Spleen (tissue), 11 donors: ENCODE measurements at regions not wholly inside any gene's neighbourhood (a gene's known extent, or its start where the extent isn't known, plus 50 kb on each side); places are given as distances from the start of the nearest gene placed in this dataset.

Source experiments
- DNase-seq: peaks from one replicate; pipeline ENCODE4 v3.0.0-alpha.2; 2020
- H3K27ac ChIP-seq, 8 donors: fragments of 200-600 bp; sonication (generic) in 7 of 8; 1 replicate in 4 of 8; 2 replicates in 4 of 8; pipeline versions ENCODE4 v1.5.0 to v1.8.0; 2016 to 2021; ENCODE audit warnings: inconsistent platforms in 4 of 8, mild to moderate bottlenecking in 4 of 8, moderate library complexity in 1 of 8
- H3K27me3 ChIP-seq, 7 donors: fragments of 200-600 bp; sonication (generic) in 6 of 7; replicated peaks in 1 of 7; 1 replicate in 4 of 7; 2 replicates in 3 of 7; pipeline versions ENCODE4 v1.5.0 to v1.8.0; 2016 to 2021; ENCODE audit warnings: inconsistent platforms in 3 of 7, mild to moderate bottlenecking in 1 of 7
- H3K36me3 ChIP-seq, 6 donors: fragments of 200-600 bp; sonication (generic) in 5 of 6; 1 replicate in 4 of 6; 2 replicates in 2 of 6; pipeline versions ENCODE4 v1.5.0 to v1.8.0; 2016 to 2021; ENCODE audit warnings: inconsistent platforms in 2 of 6
- H3K4me1 ChIP-seq, 6 donors: fragments of 200-600 bp; sonication (generic) in 5 of 6; 1 replicate in 3 of 6; 2 replicates in 3 of 6; pipeline versions ENCODE4 v1.5.0 to v1.8.0; 2016 to 2021; ENCODE audit warnings: inconsistent platforms in 3 of 6
- H3K4me3 ChIP-seq, 8 donors: fragments of 200-600 bp; sonication (generic) in 7 of 8; 1 replicate in 4 of 8; 2 replicates in 4 of 8; pipeline versions ENCODE4 v1.5.0 to v1.8.0; 2016 to 2021; ENCODE audit warnings: inconsistent platforms in 4 of 8, mild to moderate bottlenecking in 4 of 8, moderate library complexity in 2 of 8
- H3K9me3 ChIP-seq, 8 donors: fragments of 200-600 bp; sonication (generic) in 7 of 8; 1 replicate in 4 of 8; 2 replicates in 4 of 8; pipeline versions ENCODE4 v1.5.0 to v1.8.0; 2016 to 2021; ENCODE audit warnings: inconsistent platforms in 4 of 8
- POLR2A ChIP-seq, 3 donors: fragments of 450-650 bp; IDR thresholded peaks; one replicate each; pipeline ENCODE4 v1.5.1; 2017; ENCODE audit warnings: antibody characterized with exemption in 3 of 3, mild to moderate bottlenecking in 1 of 3
- POLR2AphosphoS5 ChIP-seq, 3 donors: sonication (generic); formaldehyde crosslinking; IDR thresholded peaks; one replicate each; pipeline ENCODE4 v1.5.1; 2017; ENCODE audit warnings: antibody characterized with exemption in 3 of 3
- WGBS, 5 donors: extraction: QIAGEN DNeasy Blood & Tissue Kit in 3 of 5; methylation state at CpG; one replicate each; pipeline versions ENCODE4 v1.1.5 to v1.1.7; 2013 to 2018; 5-methylcytosine and 5-hydroxymethylcytosine counted together
- intact Hi-C: fragments of 100-400 bp; cut with DNase I; formaldehyde crosslinking; loops from one replicate; pipeline ENCODE4 v1.15.0; 2023; ENCODE audit warnings: low total_unique reads
- TF ChIP-seq, protein P1 (sequence below), 11 experiments: fragments of 200-600 bp in 7 of 11; fragments of 450-650 bp in 4 of 11; sonication (generic) in 4 of 11; IDR thresholded peaks in 8 of 11; conservative IDR thresholded peaks in 3 of 11; 1 replicate in 7 of 11; 2 replicates in 4 of 11; pipeline versions ENCODE4 v1.4.0 to v1.8.0; 2016 to 2021; ENCODE audit warnings: antibody characterized with exemption in 11 of 11, inconsistent platforms in 4 of 11, mild to moderate bottlenecking in 1 of 11
- donor health status: healthy with polysubstance abuse.
- donor health status: DM: no; HTN: no; CAD: no; lungs with moderate emphysema.
- donor health status: DM: no; HTN: no; CAD: no.
- donor health status: Bipolar disorder and iron deficiency.
- donor health status: healthy.
- donor health status: DM: no; HTN: no; CAD: no.
- donor health status: DM: yes; HTN: yes; CAD: no.

DNA sequence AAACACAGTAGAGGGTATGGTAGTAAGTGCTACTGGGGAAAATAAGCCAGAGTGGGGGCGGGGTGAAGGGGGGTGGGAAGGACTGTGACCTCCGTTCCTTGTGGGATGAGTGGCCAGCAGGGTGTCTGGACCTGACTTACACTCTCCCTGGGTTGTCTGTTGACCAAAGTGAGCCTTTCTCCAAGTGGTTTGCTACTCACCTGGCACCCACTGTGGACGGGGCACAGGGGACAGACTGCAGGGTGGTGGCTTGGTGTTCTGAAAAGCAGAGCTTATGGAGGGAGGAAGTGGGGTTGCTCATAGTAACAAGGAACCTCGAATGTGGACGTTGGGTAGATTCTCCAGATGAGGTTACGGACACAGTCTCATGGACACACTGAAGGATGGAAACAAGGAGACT lies 94.4 kb upstream of the VRK1 start:
- Histone ChIP-seq H3K4me1 (no peaks in the 10 kb centered on the region), H3K27ac (no peak overlapping the region), H3K9me3 (no peaks in the 10 kb centered on the region), H3K4me3 (no peak overlapping the region), H3K27me3 (peaks cover 0 to 39% (median 0%) of the 10 kb centered on the region in 7 donors), H3K36me3 (no peaks in the 10 kb centered on the region)
- WGBS, 5 donors = 69 to 83% (median 75%) methylated on average over 6 of the region's 6 CpGs
- no peak for DNase-seq
- TF ChIP-seq POLR2AphosphoS5 (IDR thresholded peaks at IDR 0.05) = no peak
- no peak for TF ChIP-seq POLR2A (IDR thresholded peaks at IDR 0.05)
- intact Hi-C loops = no loop called here

DNA sequence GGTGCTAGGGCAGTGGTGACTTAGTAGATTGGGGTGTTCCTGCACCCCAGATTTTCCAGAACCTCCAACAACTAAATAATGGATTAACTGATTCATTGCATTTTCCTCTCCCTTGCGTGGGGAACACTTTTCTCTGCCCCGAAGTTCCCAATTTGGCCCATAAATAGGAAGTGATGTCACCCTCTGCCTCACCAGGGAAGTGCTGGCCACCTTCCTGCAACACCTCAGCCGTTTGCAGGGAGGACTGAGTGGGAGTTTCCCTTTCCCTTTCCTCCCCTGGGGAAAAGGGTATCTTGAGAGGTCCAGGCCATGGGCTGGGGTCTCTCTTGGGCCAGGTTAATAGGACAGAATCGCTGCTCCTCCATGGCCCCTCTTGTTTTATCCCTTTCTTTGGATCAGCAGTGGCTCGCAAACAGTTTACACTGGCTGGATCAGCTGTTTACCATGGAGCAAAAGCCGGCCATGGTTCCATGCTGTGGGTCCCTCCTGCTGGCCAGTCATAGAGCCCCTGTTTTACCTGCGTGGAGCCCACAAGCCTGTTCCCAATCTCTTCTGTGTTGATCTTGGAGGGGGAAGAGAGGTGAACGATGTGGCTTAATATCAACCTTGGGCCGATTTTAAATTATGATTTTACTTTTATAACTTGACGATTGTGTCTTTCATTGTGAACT lies 91.6 kb upstream of the VRK1 start:
- Histone ChIP-seq H3K36me3 (no peaks in the 10 kb centered on the region), H3K27me3 (peaks cover 0 to 32% (median 0%) of the 10 kb centered on the region in 7 donors)

DNA sequence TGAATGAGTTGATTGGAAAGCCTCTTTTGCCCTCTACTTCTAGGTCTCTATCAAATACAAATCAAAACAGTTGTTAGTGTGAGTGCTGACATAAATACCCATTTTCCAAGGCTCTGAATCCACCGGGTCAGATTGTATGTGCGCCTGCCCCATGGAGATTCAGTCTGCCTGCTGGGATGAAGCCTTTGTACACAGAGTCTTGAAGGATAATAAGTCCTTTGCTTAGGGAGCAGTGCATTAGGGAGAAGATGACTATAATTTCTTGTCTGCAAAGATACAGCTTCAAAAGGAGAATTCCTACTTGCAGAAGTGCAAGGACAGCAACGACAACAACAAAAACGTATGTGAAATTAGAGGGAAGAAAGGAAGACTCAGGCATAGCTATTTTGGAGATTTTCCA lies 90.3 kb upstream of the VRK1 start:
- Histone ChIP-seq H3K4me3 (no peak overlapping the region), H3K27ac (no peak overlapping the region), H3K27me3 (peaks cover 0 to 39% (median 0%) of the 10 kb centered on the region in 7 donors), H3K9me3 (no peaks in the 10 kb centered on the region), H3K36me3 (no peaks in the 10 kb centered on the region), H3K4me1 (no peaks in the 10 kb centered on the region)
- TF ChIP-seq POLR2A (IDR thresholded peaks at IDR 0.05) (no peak), POLR2AphosphoS5 (IDR thresholded peaks at IDR 0.05) (no peak)
- TF ChIP-seq, protein P1, sequence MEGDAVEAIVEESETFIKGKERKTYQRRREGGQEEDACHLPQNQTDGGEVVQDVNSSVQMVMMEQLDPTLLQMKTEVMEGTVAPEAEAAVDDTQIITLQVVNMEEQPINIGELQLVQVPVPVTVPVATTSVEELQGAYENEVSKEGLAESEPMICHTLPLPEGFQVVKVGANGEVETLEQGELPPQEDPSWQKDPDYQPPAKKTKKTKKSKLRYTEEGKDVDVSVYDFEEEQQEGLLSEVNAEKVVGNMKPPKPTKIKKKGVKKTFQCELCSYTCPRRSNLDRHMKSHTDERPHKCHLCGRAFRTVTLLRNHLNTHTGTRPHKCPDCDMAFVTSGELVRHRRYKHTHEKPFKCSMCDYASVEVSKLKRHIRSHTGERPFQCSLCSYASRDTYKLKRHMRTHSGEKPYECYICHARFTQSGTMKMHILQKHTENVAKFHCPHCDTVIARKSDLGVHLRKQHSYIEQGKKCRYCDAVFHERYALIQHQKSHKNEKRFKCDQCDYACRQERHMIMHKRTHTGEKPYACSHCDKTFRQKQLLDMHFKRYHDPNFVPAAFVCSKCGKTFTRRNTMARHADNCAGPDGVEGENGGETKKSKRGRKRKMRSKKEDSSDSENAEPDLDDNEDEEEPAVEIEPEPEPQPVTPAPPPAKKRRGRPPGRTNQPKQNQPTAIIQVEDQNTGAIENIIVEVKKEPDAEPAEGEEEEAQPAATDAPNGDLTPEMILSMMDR (IDR thresholded peaks at IDR 0.05 in 8 of 11, conservative IDR thresholded peaks at IDR 0.05 in 3 of 11) = no peak
- DNase-seq = no peak
- 64 to 79% (median 70%) methylated on average over 4 of the region's 4 CpGs for WGBS, 5 donors
- intact Hi-C loops = no loop called here

More for the DNA sequence above, 91.6 kb upstream of the VRK1 start:
- TF ChIP-seq, protein P1 (IDR thresholded peaks at IDR 0.05 in 8 of 11, conservative IDR thresholded peaks at IDR 0.05 in 3 of 11) = no peak
- TF ChIP-seq POLR2A (IDR thresholded peaks at IDR 0.05) (no peak), POLR2AphosphoS5 (IDR thresholded peaks at IDR 0.05) (no peak)
- DNase-seq = no peak
- no peak overlapping the region for H3K4me3 ChIP-seq
- no peak overlapping the region for H3K27ac ChIP-seq
- 56 to 65% (median 60%) methylated on average over 10 of the region's 10 CpGs for WGBS, 5 donors
- intact Hi-C loops = no loop called here
- no peaks in the 10 kb centered on the region for H3K9me3 ChIP-seq
- no peaks in the 10 kb centered on the region for H3K4me1 ChIP-seq

DNA sequence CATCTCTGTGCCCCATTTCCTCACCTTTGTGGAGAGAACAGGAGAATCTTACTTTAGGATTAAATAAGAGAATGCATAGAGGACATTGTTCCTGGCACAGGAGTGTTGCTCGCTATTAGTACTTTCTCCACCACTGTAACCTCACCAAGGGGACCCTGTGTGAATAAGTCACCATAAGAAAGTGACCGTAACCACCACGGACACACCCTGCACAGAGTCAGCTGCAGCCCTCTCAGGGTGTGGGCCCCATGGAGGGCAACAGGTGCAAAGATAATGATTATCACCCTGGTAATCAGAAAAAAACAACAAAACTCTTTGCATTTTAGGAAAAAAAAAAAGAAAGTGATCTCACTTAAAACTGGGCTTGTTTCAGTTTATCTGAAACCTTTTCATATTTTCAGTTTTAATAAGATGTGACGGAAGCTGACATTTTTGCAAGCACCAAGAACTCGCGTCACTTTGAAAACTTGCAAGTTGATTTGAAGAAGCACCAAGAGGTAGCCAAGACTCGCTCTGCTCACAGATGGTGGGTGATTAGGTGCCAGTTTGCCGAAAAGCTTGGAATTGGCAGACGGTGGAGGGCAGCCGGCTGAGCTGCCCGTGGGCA lies 87.0 kb upstream of the VRK1 start:
- no peak for TF ChIP-seq POLR2AphosphoS5 (IDR thresholded peaks at IDR 0.05)
- no peak for TF ChIP-seq POLR2A (IDR thresholded peaks at IDR 0.05)
- TF ChIP-seq, protein P1 (IDR thresholded peaks at IDR 0.05 in 8 of 11, conservative IDR thresholded peaks at IDR 0.05 in 3 of 11) = no peak
- Histone ChIP-seq H3K4me3 (no peak overlapping the region), H3K4me1 (no peaks in the 10 kb centered on the region), H3K9me3 (no peaks in the 10 kb centered on the region), H3K27me3 (peaks cover 0 to 38% (median 0%) of the 10 kb centered on the region in 7 donors), H3K36me3 (no peaks in the 10 kb centered on the region), H3K27ac (no peak overlapping the region)
- DNase-seq = no peak
- intact Hi-C loops = no loop called here
- 76 to 90% (median 84%) methylated on average over 11 of the region's 11 CpGs for WGBS, 5 donors
